Fibroblast of mammary gland (primary cell): ENCODE measurements at regions not wholly inside any gene's neighbourhood (a gene's known extent, or its start where the extent isn't known, plus 50 kb on each side); places are given as distances from the start of the nearest gene placed in this dataset.

ENCODE experiments used
- DNase-seq: peaks from one replicate; pipeline ENCODE4 v3.0.0-alpha.2; 2010; ENCODE audit warnings: low read depth
- H3K4me3 ChIP-seq: 2 replicates; pipeline ENCODE4 v1.5.1; 2011; ENCODE audit warnings: low read depth, mild to moderate bottlenecking, low read length, moderate library complexity; ENCODE audit not compliant: control insufficient read depth
- TF ChIP-seq, protein P1 (sequence below): conservative IDR thresholded peaks from 2 replicates; pipeline ENCODE4 v1.5.1; 2011; ENCODE audit warnings: low read depth, low read length, inconsistent platforms; ENCODE audit not compliant: control insufficient read depth, insufficient read depth

DNA sequence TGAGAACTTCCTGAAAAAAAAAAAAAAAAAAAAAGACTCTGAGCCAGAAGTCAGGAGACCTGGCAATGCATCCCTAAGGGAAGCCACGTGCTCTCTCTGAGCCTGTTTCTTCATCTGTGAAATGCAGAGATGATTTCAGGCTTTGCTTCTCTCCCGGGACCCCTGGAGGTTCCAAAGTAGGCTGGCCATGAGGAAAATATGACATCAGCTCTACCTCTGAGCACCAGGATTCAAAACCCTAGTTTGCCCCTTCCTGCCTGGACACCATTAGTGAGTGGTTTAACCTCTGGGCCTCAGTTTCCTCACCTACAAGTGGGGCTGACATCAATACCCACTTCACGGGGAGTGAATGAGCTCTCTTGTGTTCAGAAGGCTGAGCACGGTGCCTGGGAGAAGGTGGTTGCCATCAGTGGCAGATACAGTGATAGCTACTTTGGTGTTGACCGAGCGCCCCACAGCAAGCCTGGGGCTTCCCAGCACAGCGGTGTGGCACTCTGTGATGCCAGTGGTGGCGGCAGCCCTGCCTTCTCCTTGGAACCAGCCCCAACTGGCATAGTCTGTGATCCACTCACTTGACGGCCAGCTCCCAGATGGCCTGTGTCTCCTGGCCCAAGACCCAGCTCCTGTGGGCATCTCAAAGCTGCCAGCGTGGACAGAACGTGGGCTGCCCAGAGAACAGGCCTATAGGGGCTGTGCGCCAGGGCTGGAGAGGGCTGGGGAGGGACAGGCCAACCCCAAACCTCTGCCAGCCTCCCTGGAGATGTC, 153.1 kb upstream of the UNC5B start:
- H3K4me3 ChIP-seq, result no peak overlapping the region
- TF ChIP-seq, protein P1, sequence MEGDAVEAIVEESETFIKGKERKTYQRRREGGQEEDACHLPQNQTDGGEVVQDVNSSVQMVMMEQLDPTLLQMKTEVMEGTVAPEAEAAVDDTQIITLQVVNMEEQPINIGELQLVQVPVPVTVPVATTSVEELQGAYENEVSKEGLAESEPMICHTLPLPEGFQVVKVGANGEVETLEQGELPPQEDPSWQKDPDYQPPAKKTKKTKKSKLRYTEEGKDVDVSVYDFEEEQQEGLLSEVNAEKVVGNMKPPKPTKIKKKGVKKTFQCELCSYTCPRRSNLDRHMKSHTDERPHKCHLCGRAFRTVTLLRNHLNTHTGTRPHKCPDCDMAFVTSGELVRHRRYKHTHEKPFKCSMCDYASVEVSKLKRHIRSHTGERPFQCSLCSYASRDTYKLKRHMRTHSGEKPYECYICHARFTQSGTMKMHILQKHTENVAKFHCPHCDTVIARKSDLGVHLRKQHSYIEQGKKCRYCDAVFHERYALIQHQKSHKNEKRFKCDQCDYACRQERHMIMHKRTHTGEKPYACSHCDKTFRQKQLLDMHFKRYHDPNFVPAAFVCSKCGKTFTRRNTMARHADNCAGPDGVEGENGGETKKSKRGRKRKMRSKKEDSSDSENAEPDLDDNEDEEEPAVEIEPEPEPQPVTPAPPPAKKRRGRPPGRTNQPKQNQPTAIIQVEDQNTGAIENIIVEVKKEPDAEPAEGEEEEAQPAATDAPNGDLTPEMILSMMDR, result no peak
- peak; percentile 12 for DNase-seq

DNA sequence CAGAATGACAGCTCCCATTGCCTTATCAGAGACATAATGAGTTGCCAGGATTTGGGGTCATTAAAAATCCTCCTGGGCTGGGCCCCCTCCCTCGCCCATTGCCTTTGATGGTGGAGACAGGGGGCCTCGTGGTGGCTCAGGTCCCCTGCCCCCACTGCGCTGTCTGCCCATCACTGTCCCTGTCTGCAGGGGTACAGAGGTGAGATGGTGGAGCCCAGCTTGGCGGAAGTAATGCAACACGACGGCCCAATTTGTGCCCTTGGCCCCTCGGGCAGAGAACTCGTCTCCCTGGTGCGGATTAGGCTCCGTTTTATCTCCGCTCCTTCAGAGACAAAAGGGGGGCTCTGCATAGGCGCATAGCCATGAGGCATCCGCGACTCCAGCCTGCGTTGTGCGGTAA, 152.4 kb upstream of the UNC5B start:
- TF ChIP-seq, protein P1, result no peak
- no peak for DNase-seq
- no peak overlapping the region for H3K4me3 ChIP-seq

DNA sequence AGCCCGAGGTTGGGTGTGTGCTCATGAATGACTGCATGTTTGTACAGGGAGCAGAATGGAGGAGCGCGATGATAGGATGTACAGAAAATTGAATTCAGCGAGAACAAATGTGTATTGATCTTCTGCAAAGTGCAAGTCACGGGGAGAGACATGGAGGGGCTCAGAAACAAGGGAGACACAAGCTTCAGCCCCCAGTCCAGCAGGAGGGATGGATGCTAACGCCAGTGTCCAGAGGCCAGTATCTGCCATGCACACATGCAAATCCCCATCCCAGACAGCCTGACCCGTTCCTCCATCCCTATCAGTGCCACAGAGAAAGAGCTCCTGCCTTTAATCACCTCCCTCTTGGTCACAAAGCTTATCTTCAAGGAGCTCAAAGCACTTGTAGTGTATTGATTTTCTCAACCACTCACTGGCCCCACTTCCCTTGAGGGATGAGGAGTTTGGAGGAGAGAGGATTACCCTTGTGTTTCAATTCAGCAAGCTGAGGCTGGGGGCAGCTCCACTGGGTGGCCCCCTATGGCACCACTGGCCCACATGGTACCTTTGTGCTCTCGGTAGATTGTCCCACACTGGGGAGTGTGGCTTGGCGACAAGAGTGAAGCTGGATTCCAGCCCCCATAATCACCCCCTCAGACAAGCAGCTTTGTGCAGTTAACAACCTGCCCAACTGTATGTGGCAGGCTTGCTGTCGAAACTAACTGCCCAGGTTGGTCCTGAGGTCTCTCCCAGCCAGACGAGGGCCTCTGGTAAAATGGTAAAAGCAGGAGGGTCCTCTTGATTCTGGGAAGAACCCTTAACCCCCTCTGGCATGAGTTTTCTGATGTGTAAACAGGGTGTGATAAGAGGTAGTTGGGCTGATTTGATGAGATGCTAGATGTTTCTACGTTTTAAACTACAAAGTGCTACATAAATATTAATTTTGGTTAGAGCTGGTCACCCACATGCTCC, 151.6 kb upstream of the UNC5B start:
- TF ChIP-seq, protein P1, result no peak
- no peak overlapping the region for H3K4me3 ChIP-seq
- no peak for DNase-seq

DNA sequence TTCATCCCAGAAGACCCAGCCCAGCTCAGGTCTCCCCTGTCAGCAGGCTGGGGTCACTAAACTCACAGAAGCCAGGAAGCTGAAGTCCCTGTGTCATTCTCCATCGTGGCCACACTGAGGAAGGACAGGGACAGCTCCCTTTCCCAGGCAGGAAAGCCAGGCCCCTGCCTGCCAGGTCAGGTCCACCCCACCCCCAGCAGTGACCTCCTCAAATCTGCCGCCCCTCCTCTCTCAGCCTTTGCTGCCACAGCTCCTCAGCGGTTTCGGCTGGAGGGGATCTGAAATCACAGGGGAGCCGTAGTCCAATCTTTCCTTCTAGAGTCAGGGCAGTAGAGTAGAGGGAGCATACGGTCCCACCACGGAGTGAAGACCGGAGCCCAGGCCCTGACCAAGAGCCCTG, 150.9 kb upstream of the UNC5B start:
- DNase-seq, result no peak
- no peak overlapping the region for H3K4me3 ChIP-seq
- TF ChIP-seq, protein P1, result no peak

DNA sequence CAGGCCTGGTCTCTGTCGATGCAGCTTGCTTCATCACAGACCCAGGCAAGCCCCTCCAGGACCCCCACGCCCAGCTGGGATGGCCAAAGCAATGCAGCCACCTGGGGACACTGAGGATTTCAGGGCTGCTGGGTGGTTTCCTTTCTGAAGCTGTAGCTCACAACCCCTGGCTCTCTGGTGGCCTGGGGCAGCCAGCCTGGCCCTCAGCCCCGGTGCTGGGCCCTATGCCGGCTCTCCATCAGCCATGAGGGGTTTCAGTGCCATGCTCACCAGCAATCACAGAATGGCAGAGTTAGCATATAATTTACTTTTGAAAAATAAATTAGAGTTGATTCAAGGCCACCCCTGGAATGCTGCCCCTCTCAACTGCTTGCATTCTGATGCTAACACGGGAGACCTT, 150.2 kb upstream of the UNC5B start:
- TF ChIP-seq, protein P1, result no peak
- H3K4me3 ChIP-seq, result no peak overlapping the region
- DNase-seq, result no peak

DNA sequence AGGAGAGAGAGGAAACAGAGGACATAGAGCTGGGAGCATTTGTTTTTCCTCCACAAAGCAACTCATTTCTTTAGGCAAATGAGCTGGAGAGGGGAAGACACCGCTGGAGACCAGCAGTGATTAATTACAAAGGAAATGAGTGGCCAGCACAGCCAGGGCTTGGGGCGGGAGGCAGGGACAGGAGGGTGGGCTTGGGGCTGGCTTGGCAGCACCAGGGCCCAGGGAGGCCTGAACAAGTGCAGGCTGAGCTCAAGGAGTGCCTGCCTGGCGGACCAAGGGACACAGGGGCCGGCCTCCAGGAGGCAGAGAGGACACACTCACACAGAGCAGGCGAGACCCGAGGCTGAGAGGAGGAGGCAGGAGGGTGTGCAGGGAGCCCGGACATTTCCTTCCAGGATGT, 149.0 kb upstream of the UNC5B start:
- no peak overlapping the region for H3K4me3 ChIP-seq
- no peak for DNase-seq
- TF ChIP-seq, protein P1, result no peak
